DMS153 (cell line): ENCODE measurements at regions not wholly inside any gene's neighbourhood (a gene's known extent, or its start where the extent isn't known, plus 50 kb on each side); places are given as distances from the start of the nearest gene placed in this dataset.
"Not testable (repeated sequence)": the region's sequence is repeated elsewhere in the genome, so short reads cannot be mapped to it uniquely, and the experiment has no call there.

Experiments used
- DNase-seq: peaks from one replicate; lab custom pipeline; 2025; lab: John Stamatoyannopoulos, UW

DNA sequence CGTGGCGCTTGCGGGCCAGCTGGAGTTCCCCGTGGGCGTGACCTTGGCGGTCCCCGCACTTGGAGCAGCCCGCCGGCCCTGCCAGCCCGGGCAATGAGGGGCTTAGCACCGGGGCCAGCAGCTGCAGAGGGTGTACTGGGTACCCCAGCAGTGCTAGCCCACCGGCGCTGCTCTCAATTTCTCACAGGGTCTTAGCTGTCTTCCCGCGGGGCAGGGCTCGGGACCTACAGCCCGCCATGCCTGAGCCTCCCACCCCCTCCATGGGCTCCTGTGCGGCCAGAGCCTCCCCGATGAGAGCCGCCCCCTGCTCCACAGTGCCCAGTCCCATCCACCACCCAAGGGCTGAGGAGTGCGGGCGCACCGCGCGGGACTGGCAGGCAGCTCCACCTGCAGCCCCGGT, 94.0 kb upstream of the NIPBL start:
- DNase-seq, result not testable (repeated sequence)

DNA sequence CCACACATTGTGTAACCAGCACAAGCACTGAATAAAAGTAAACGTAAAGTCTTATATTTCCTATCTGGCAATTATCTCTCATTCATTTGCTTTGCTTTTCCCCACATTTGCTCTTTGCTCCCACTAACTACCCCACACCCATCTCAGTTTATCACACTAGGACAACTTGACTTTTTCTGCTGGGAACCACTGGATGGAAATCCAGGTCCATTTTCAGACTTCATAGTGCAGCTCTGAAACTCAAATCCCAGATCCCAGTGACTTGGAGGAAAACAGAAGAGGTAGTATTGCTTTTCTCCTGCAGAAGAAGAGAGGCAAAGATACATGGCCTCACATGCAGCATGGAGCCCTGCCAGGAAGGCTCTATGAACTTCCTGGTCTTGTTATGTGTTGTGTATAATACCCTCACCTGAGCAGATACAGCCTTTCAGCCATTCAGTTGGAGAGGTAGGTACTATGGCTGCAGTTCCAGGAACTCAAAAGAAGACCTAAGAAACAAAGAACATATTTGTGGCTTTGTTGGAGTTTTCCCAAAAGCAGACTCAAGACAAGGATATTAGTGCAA, 90.0 kb upstream of the NIPBL start:
- DNase-seq, result no peak

DNA sequence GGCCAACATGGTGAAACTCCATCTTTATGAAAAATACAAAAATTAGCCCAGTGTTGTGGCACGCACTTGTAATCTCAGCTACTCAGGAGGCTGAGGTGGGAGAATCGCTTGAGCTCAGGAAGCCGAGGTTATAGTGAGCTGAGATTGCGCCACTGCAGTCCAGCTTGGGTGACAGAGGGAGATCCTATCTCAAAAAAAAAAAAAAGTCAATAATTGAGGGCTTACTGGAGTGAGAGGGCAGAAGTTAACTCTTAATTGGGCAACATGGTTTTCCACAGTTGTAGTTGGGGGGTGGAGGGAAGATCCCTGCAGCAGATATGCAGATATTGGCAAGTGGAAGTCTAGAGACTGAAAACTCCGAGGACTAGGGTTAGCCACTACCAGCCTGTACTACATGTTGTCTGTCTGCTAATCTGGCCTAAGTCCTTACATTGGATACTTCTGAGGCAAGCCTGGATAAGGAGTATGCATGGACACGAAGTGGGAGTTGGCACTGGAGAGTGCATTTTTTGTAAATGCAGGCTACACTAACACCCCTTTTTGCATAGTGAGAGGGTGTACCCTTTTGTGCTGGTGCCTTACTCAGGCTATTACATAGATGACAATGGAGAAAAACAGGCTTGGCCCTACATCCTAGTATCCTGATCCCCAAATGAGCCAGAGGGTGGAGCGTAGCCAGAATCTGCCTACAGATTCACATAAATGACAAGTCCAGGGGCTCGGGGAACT, 89.0 kb upstream of the NIPBL start:
- no peak for DNase-seq

DNA sequence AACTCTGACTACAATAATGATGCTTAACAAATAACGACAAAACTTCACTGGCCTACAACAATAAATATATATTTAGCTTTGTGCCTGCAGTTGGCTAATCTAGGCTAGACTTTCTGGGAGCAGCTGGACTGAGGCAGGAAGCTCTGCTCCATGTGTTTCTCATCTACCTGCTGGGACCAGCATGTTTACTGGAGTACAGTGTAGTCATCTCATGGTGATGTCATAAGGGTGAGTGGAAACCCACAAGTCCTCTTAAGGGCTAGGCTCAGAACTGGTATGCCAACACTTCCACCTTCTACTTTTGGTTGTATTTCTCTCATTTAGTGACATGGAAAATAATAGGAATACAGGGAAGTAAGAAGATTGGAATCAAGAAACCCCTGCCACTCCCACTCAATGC, 85.7 kb upstream of the NIPBL start:
- no peak for DNase-seq

DNA sequence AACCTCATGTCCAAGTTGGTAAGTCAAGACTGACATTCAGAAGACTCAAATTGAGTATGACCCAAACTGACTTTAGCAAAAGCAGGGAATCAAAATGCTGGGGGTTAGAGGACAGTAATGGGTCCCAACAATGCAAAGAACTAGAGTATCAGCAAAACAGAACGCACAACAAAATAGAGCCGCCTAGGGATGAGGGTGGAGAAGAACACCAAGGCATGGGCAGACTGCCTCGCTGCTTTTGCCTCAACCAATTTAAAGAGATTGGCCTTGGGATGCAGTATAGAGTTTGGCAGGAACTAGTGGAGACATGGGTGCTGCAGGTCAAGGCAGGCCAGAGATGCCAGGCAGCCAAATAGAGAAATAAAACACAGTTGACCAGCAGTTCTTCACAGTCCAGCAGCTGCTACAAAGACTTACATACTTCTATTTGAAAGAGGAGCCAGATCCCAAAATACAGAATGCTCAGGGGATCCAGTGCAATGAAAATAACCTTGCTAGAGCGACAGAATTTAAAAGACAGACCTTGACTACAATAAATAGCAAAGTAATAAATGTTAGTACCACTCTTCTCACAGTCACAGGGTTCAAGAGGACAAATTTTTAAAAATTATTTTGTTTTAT, 83.9 kb upstream of the NIPBL start:
- DNase-seq, result no peak

DNA sequence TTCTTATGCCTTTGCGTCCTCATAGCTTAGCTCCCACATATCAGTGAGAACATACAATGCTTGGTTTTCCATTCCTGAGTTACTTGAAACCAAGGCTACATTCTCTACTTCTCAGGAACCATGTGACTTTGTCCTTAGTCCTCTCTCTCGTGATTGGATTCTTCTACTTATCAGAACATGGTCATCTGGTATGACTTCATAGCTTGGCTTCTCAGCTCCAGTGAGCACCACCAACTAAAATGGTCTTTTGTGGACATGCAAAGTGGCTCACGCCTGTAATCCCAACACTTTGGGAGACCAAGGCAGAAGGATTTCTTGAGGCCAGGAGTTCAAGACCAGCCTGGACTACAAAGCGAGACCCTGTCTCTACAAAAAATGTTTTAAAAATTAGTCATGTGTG, 81.2 kb upstream of the NIPBL start:
- DNase-seq, result no peak

DNA sequence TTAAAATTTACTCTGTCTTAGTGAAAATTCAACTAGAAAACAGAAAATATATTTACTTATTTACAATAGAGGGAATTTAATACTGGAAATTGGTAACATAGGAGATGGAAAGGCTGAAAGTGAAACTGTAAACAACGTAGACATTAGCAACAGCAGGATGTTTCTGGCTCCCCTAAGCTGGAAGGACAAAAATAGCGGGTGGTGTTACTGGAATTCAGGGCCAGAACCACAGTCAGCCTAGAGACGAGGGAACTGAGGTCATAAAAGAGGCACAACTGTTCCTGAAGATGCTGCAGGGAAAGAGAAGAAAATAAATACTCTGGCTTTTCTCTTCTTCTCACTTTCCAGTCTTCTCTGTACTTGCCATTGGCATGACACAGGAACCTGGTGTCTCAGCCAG, 80.4 kb upstream of the NIPBL start:
- DNase-seq, result no peak

DNA sequence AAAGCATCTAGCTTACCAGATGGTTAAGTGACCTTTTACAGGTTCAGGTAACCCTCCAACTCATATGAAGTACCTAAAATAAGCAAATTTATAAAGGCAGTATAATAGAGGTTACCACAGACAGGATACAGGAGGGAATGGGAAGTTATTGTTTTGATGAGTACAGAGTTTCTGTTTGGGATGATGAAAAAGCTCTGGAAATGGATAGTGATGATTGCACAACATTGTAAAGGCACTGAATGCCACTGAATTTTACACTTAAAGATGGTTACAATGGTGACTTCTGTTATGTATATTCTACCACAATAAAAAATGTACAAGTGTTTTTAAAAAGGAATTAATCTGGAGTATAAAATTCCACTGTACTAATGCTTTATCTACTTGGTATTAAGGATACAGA, 75.0 kb upstream of the NIPBL start:
- DNase-seq, result no peak

DNA sequence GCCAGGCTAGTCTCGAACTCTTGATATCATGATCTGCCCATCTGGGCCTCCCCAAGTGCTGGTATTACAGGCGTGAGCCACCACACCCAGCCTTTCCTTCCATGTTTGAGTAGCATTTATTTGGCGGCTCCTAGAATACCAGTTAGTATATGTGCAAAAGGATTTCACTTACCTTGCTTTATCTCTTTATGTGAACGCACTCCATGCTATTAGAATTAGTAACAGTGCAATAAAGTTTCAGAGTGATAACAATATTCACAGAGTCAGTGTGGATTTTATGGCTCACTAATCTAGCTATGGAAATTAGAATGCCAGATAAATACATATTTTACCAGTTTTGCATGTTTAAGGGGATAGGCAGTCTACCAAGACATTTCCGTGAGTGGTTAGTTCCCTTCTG, 74.4 kb upstream of the NIPBL start:
- DNase-seq, result no peak

DNA sequence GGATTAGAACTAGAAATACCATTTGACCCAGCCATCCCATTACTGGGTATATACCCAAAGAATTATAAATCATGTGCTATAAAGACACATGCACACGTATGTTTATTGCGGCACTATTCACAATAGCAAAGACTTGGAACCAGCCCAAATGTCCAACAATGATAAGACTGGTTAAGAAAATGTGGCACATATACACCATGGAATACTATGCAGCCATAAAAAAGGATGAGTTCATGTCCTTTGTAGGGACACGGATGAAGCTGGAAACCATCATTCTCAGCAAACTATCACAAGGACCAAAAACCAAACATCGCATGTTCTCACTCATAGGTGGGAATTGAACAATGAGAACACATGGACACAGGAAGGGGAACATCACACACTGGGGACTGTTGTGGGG, 63.3 kb upstream of the NIPBL start:
- not testable (repeated sequence) for DNase-seq

DNA sequence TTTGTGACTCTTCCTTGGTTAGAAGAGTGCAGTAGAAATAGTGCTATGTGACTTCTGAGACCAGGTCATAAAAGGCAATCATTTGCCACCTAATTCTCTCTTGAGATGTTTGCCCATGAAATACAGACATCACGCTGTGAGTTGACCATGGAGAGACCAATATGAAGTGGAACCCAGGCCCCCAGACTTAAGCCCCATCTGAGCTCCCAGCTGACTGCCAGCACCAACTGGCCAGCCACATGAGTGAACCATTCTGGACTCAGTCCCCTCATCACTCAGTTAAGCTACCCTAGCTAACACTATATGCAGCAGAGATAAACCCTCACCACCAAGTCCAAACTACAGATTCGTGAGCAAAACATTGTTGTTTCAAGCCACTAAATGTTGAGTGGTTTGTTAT, 60.7 kb upstream of the NIPBL start:
- no peak for DNase-seq

DNA sequence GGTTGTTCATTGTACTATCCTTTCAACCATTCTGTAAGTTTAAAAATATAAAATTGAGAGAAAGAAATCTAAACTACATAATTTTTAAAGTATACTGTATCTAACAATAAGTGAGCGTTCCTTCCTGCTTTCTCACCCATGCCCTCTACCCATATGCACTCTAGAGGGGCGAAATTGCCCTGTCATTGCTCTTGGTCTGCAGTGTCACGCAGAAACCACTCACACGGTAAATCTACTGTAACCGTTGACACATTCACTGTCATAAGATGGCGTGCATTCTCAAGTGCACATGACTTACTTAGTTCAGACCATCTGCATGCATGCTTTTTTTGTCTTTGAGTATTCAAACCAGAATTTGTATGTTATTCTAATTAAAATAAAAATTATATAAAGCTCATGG, 55.7 kb upstream of the NIPBL start:
- no peak for DNase-seq

DNA sequence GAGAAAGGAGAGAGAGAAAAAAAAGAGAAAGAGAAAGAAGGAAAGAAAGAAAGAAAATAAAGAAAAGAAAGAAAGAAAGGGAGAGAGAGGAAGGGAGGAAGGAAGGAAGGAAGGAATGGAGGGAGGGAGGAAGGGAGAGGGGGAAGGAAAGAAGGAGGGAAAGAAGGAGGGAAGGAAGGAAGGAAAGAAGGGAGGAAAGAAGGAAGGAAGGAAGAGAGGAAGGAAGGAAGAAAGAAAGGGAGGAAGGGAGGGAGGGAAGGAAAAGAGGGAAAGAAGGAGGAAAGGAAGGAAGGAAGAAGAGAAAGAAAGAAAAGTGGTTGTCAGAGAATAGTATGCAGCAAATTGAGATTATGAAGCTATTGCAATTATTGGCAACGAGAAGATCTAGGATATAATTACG, 49.9 kb upstream of the NIPBL start:
- DNase-seq, result no peak
